Upper lobe of left lung (tissue), 6 donors: ENCODE measurements at regions not wholly inside any gene's neighbourhood (a gene's known extent, or its start where the extent isn't known, plus 50 kb on each side); places are given as distances from the start of the nearest gene placed in this dataset.

Source experiments
- ATAC-seq, 2 donors: fragments of 200-7000 bp; cut with Tn5 transposase; one replicate each; pipeline ENCODE4 v1.9.1; 2022; ENCODE audit warnings: mild to moderate bottlenecking in 2 of 2, moderate library complexity in 2 of 2; ENCODE audit not compliant: low FRiP score in 2 of 2
- DNase-seq, 2 donors: peaks; one replicate each; pipeline ENCODE4 v3.0.0-alpha.2; 2019 to 2020
- H3K27ac ChIP-seq, 4 donors: fragments of 200-600 bp; sonication (generic); one replicate each; pipeline ENCODE4 v1.5.1; 2016 to 2019
- H3K27me3 ChIP-seq, 4 donors: fragments of 200-600 bp; sonication (generic); one replicate each; pipeline ENCODE4 v1.5.1; 2017 to 2019
- H3K36me3 ChIP-seq, 4 donors: fragments of 200-600 bp; sonication (generic); one replicate each; pipeline ENCODE4 v1.5.1; 2016 to 2019
- H3K4me1 ChIP-seq, 4 donors: fragments of 200-600 bp; sonication (generic); one replicate each; pipeline ENCODE4 v1.5.1; 2018 to 2019
- H3K4me3 ChIP-seq, 4 donors: fragments of 200-600 bp; sonication (generic); one replicate each; pipeline ENCODE4 v1.5.1; 2017 to 2019; ENCODE audit warnings: mild to moderate bottlenecking in 2 of 4, moderate library complexity in 1 of 4
- H3K9me3 ChIP-seq, 4 donors: fragments of 200-600 bp; sonication (generic); one replicate each; pipeline ENCODE4 v1.5.1; 2018 to 2019
- EP300 ChIP-seq, 4 donors: sonication (generic); formaldehyde crosslinking; IDR thresholded peaks; one replicate each; pipeline ENCODE4 v1.5.1; 2017; ENCODE audit warnings: antibody characterized with exemption in 4 of 4, control low read depth in 2 of 4
- POLR2A ChIP-seq, 4 donors: fragments of 450-650 bp; IDR thresholded peaks; one replicate each; pipeline ENCODE4 v1.5.1; 2016 to 2017; ENCODE audit warnings: antibody characterized with exemption in 4 of 4, mild to moderate bottlenecking in 2 of 4
- POLR2AphosphoS5 ChIP-seq, 2 donors: sonication (generic); formaldehyde crosslinking; IDR thresholded peaks; one replicate each; pipeline ENCODE4 v1.5.1; 2017; ENCODE audit warnings: antibody characterized with exemption in 2 of 2
- WGBS, 2 donors: methylation state at CpG; one replicate each; pipeline ENCODE4 v1.1.5; 2017 to 2018; 5-methylcytosine and 5-hydroxymethylcytosine counted together
- TF ChIP-seq, protein P1 (sequence below), 6 experiments: fragments of 450-650 bp in 4 of 6; fragments of 200-600 bp in 2 of 6; sonication (generic) in 2 of 6; IDR thresholded peaks; one replicate each; pipeline ENCODE4 v1.5.1; 2016 to 2019; ENCODE audit warnings: antibody characterized with exemption in 6 of 6
- donor health status: DM: no; HTN: no; CAD: no; lungs with moderate emphysema.
- donor health status: DM: no; HTN: yes; CAD: no; lungs with severe emphysema.

DNA sequence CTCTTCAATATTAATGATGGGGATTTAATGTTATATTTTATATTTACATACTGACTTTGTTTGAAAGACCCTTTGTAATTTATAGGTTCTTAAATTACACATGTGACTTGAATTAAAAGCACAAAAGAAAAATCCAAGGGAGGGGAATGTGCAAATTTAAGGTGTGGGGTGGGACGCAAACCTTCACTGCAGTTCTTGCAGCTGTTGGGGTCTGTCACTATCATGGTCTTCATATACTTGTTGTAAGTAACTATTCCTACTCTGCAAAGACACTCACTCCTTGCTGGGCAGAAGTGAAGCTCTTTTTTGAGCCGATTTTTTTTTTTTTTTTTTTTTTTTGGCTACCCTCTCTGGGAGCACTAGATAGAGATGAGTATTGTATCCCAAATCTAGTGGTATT, 505.3 kb downstream of the ARHGEF28 start:
- Histone ChIP-seq H3K9me3 (no peaks in the 10 kb centered on the region), H3K36me3 (no peaks in the 10 kb centered on the region), H3K4me3 (no peak overlapping the region), H3K4me1 (peaks cover 7 to 12% (median 11%) of the 10 kb centered on the region in 4 donors), H3K27ac (no peak overlapping the region), H3K27me3 (no peaks in the 10 kb centered on the region)
- DNase-seq (no peak), ATAC-seq (no peak)
- WGBS, 2 donors, result 70 to 91% methylated on average over 2 of the region's 2 CpGs
- TF ChIP-seq POLR2AphosphoS5 (IDR thresholded peaks at IDR 0.05) (no peak), POLR2A (IDR thresholded peaks at IDR 0.05) (no peak), EP300 (IDR thresholded peaks at IDR 0.05) (no peak)
- TF ChIP-seq, protein P1, sequence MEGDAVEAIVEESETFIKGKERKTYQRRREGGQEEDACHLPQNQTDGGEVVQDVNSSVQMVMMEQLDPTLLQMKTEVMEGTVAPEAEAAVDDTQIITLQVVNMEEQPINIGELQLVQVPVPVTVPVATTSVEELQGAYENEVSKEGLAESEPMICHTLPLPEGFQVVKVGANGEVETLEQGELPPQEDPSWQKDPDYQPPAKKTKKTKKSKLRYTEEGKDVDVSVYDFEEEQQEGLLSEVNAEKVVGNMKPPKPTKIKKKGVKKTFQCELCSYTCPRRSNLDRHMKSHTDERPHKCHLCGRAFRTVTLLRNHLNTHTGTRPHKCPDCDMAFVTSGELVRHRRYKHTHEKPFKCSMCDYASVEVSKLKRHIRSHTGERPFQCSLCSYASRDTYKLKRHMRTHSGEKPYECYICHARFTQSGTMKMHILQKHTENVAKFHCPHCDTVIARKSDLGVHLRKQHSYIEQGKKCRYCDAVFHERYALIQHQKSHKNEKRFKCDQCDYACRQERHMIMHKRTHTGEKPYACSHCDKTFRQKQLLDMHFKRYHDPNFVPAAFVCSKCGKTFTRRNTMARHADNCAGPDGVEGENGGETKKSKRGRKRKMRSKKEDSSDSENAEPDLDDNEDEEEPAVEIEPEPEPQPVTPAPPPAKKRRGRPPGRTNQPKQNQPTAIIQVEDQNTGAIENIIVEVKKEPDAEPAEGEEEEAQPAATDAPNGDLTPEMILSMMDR (IDR thresholded peaks at IDR 0.05), result no peak

DNA sequence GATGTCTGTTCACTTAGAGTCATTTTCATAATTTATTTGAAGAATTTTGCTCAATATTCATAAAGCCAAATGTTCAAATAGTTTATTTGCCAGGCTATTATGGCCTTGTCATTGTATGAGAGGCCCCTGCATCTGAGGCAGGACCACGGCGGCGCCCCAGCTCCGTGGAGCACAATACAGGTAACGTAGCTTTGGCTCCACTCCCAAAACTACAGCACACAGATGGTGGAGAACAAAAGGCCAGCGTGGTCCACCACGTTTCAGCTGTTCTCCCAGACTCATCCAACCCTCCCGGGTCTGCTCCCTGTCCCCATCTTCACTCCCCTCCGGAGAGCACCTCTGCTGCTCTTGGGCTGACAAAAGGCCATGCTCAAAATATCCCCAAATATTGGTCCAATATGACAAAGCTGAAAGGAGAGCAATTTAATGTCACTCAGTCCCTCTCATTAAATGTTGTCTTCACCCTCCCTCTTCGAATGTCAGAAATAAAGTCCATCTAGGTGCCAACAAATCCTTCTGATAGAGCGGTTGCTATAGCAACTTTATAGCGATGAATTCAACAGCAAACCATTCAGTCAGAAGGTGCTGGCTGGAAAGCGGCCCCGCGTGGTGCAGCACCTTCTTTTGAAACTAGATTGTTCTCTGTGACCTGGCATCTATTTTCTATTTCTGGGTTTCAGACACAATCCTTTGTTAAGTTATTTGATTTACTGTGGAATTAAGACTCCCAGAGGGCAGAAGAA, 504.3 kb downstream of the ARHGEF28 start:
- Histone ChIP-seq H3K9me3 (no peaks in the 10 kb centered on the region), H3K27ac (no peak overlapping the region), H3K27me3 (no peaks in the 10 kb centered on the region), H3K4me1 (peaks cover 7 to 12% (median 11%) of the 10 kb centered on the region in 4 donors), H3K4me3 (no peak overlapping the region), H3K36me3 (no peaks in the 10 kb centered on the region)
- 94 to 95% methylated on average over 15 of the region's 15 CpGs for WGBS, 2 donors
- no peak for ATAC-seq
- peak in 1 of 2 donors; percentile 51 for DNase-seq
- no peak for TF ChIP-seq EP300 (IDR thresholded peaks at IDR 0.05)

DNA sequence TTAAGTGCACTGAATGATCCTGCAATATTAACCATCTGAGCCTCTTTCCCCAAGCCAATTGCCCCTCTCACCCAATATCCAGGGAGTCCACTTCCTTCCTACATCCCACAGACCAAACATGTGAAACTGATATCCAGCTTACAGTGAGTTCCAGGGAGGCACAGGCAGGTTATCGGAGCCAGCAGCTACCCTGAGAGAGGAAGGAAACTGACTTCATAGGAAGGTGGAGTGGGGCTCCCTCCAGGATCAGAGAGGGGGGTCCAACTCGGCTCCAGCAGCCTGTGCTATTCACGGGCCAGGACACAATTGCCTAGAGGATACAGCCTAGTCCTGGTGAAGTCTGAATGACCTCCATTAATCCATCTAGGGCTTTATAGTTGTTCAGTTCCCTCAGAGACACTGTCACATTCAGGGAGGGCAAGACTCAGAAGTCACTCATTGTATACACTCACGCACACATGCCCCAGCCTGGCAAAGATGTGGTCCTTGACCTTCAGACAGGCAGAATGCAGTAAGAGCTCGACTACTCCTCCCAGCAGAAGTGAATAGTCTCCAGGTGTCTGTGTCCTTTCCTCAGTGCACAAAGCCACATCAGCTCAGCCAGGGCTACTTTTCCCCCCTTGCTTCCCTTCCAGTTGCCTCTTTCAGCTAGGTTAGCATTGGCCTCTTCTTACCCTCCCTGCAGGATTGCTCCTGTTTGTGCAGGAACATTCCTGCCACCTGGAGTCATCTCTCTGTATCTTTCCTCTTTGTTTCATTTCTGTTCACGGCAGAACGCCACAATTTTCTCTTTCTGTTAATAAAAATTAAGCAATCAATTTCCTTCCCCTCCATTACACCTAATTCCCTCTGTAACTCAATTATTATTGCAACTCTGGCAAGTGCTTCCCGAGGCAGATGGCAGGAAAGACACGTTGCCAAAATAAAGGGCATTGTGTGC, 501.7 kb downstream of the ARHGEF28 start:
- H3K4me1 ChIP-seq, result peaks cover 7 to 19% (median 11%) of the 10 kb centered on the region in 4 donors
- H3K27me3 ChIP-seq, result no peaks in the 10 kb centered on the region
- 21 to 38% methylated on average over 8 to 9 of the region's 9 CpGs for WGBS, 2 donors
- no peak overlapping the region for H3K4me3 ChIP-seq
- no peak overlapping the region for H3K27ac ChIP-seq
- ATAC-seq, result peak in 1 of 2 donors; percentile 48
- no peak for TF ChIP-seq POLR2AphosphoS5 (IDR thresholded peaks at IDR 0.05)
- no peak for TF ChIP-seq POLR2A (IDR thresholded peaks at IDR 0.05)
- TF ChIP-seq, protein P1 (IDR thresholded peaks at IDR 0.05), result peak in 3 of 6 experiments; percentile 25 to 46 (median 36)
- H3K9me3 ChIP-seq, result no peaks in the 10 kb centered on the region
- no peak for DNase-seq
- no peaks in the 10 kb centered on the region for H3K36me3 ChIP-seq

DNA sequence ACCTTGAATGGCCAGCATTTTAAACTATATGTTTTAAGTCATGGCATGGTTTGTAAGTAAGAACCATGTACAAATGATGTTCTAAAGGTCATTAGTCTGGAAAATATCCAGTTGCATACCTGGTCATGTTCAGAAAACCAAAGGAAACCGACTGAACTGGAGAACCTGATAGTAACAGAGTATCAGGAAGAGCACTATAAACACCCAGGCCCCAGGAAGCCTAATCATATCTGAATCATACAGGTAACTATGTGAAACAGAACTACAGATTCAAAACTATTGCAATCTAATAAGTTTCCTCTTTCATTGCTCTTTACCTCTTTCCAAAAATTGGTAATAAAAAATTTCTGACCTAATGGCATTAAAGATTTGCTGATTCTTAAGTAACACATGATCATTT, 500.3 kb downstream of the ARHGEF28 start:
- Histone ChIP-seq H3K36me3 (no peaks in the 10 kb centered on the region), H3K4me3 (no peak overlapping the region), H3K9me3 (no peaks in the 10 kb centered on the region), H3K27ac (no peak overlapping the region), H3K4me1 (peaks cover 7 to 19% (median 11%) of the 10 kb centered on the region in 4 donors), H3K27me3 (no peaks in the 10 kb centered on the region)
- no peak for DNase-seq
- WGBS, 2 donors, result 40 to 56% methylated on average over 1 of the region's 1 CpG
- TF ChIP-seq EP300 (IDR thresholded peaks at IDR 0.05), result no peak
- no peak for TF ChIP-seq POLR2A (IDR thresholded peaks at IDR 0.05)
- TF ChIP-seq, protein P1 (IDR thresholded peaks at IDR 0.05), result no peak
- no peak for TF ChIP-seq POLR2AphosphoS5 (IDR thresholded peaks at IDR 0.05)
- no peak for ATAC-seq

DNA sequence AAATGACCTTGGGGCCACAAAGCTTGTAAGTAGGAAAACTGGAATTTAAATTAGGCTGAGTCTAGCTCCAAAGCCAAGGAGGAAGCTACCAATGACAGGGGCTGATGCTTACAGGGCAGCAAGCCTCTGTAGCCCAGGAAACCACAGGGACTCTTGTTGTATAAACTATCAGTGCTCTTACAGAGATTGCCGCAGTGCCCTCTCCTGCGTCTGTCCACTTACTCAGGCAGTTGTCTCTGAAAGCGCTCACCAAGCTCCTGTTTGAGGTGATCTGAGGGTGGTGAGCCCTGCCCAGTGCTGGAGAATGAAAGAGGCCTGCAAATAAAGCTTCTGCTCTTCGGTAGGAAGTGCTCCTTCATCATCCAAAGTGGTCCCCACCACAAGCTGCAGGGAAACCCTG, 498.8 kb downstream of the ARHGEF28 start:
- TF ChIP-seq POLR2A (IDR thresholded peaks at IDR 0.05), result no peak
- H3K4me3 ChIP-seq, result no peak overlapping the region
- H3K9me3 ChIP-seq, result no peaks in the 10 kb centered on the region
- ATAC-seq (no peak), DNase-seq (no peak)
- no peaks in the 10 kb centered on the region for H3K36me3 ChIP-seq
- no peak overlapping the region for H3K27ac ChIP-seq
- 82 to 97% methylated on average over 3 to 4 of the region's 4 CpGs for WGBS, 2 donors
- no peaks in the 10 kb centered on the region for H3K27me3 ChIP-seq
- H3K4me1 ChIP-seq, result peaks cover 7 to 19% (median 11%) of the 10 kb centered on the region in 4 donors
